Neural progenitor cell (in vitro differentiated cells): ENCODE measurements at regions not wholly inside any gene's neighbourhood (a gene's known extent, or its start where the extent isn't known, plus 50 kb on each side); places are given as distances from the start of the nearest gene placed in this dataset.

Experiments used
- DNase-seq: peaks from one replicate; pipeline ENCODE4 v3.0.0-alpha.2; 2016; ENCODE audit warnings: low spot score
- H2AFZ ChIP-seq: fragments of 200-600 bp; sonication (generic); replicated peaks from 2 replicates; pipeline ENCODE4 v1.6.1; 2016; ENCODE audit warnings: antibody characterized with exemption
- H3F3A ChIP-seq: fragments of 200-600 bp; sonication (generic); 2 replicates; pipeline ENCODE4 v1.6.1; 2016; ENCODE audit warnings: antibody characterized with exemption, low read depth
- H3K27ac ChIP-seq: fragments of 200-600 bp; sonication (generic); 2 replicates; pipeline ENCODE4 v1.5.1; 2016; ENCODE audit warnings: mild to moderate bottlenecking
- H3K27me3 ChIP-seq: fragments of 200-600 bp; sonication (generic); 2 replicates; pipeline ENCODE4 v1.6.1; 2016; ENCODE audit warnings: mild to moderate bottlenecking, moderate library complexity
- H3K36me3 ChIP-seq: fragments of 200-600 bp; sonication (generic); 2 replicates; pipeline ENCODE4 v1.5.1; 2016
- H3K4me1 ChIP-seq: fragments of 200-600 bp; sonication (generic); 2 replicates; pipeline ENCODE4 v1.6.1; 2016; ENCODE audit warnings: mixed run types
- H3K4me2 ChIP-seq: fragments of 200-600 bp; sonication (generic); 2 replicates; pipeline ENCODE4 v1.6.1; 2016
- H3K4me3 ChIP-seq: fragments of 200-600 bp; sonication (generic); 2 replicates; pipeline ENCODE4 v1.5.1; 2016
- H3K79me2 ChIP-seq: fragments of 200-600 bp; sonication (generic); 2 replicates; pipeline ENCODE4 v1.6.1; 2016; ENCODE audit warnings: low read depth
- H3K9ac ChIP-seq: fragments of 200-600 bp; sonication (generic); 2 replicates; pipeline ENCODE4 v1.6.1; 2016
- H3K9me3 ChIP-seq: fragments of 200-600 bp; sonication (generic); 2 replicates; pipeline ENCODE4 v1.5.1; 2016; ENCODE audit warnings: low read depth
- H4K20me1 ChIP-seq: fragments of 200-600 bp; sonication (generic); 2 replicates; pipeline ENCODE4 v1.6.1; 2016; ENCODE audit warnings: low read depth
- H3K27ac Mint-ChIP-seq: 3 replicates; pipeline ENCODE4 v1.8.0; 2021; ENCODE audit warnings: mixed read lengths
- H3K27me3 Mint-ChIP-seq: 2 replicates; pipeline ENCODE4 v1.8.0; 2022; ENCODE audit warnings: low read depth, mild to moderate bottlenecking, inconsistent platforms, moderate library complexity, mixed read lengths; ENCODE audit not compliant: insufficient read depth
- H3K36me3 Mint-ChIP-seq: 3 replicates; pipeline ENCODE4 v1.8.0; 2021; ENCODE audit warnings: mixed read lengths
- H3K4me1 Mint-ChIP-seq: 3 replicates; pipeline ENCODE4 v1.8.0; 2021; ENCODE audit warnings: mixed read lengths
- H3K4me3 Mint-ChIP-seq: 3 replicates; pipeline ENCODE4 v1.8.0; 2021; ENCODE audit warnings: mild to moderate bottlenecking, moderate library complexity, mixed read lengths
- H3K9me3 Mint-ChIP-seq: 3 replicates; pipeline ENCODE4 v1.8.0; 2020; ENCODE audit warnings: mixed read lengths
- EZH2 ChIP-seq: fragments of 200-600 bp; sonication (generic); IDR thresholded peaks from 2 replicates; pipeline ENCODE4 v1.6.1; 2017; ENCODE audit warnings: antibody characterized with exemption, mild to moderate bottlenecking, moderate library complexity
- EZH2phosphoT487 ChIP-seq: fragments of 200-600 bp; sonication (generic); IDR thresholded peaks from 2 replicates; pipeline ENCODE4 v1.6.1; 2017; ENCODE audit warnings: antibody characterized with exemption
- TF ChIP-seq, protein P1 (sequence below): fragments of 200-600 bp; sonication (generic); IDR thresholded peaks from 2 replicates; pipeline ENCODE4 v1.5.1; 2017; ENCODE audit warnings: antibody characterized with exemption, mild to moderate bottlenecking

DNA sequence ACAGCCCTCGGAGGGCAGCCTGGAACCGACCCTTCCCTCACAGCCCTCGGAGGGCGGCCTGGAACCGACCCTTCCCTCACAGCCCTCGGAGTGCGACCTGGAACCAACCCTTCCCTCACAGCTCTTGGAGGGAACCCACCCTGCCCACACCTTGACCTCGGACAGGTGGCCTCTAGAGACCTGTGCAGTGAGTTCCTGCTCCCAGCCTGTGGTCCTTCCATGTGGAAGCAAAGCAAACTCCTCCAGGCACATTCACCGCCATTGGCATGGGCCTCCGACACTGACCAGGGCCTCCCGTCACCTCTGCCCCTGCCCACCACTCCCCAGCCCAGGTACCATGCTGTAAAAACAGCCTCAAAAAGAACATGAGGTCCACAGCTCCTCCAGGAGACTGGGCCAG lies 272.1 kb downstream of the BRD1 start:
- Mint-ChIP-seq H3K4me3 (peak overlapping the region; percentile 48), H3K36me3 (no peaks in the 10 kb centered on the region), H3K9me3 (peaks cover 6% of the 10 kb centered on the region), H3K4me1 (peaks cover 10% of the 10 kb centered on the region), H3K27ac (no peak overlapping the region), H3K27me3 (peaks cover 4% of the 10 kb centered on the region)
- H2AFZ ChIP-seq: no peak overlapping the region
- peaks cover 4% of the 10 kb centered on the region for H3K27me3 ChIP-seq
- H3K4me1 ChIP-seq: peaks cover 6% of the 10 kb centered on the region
- no peak for DNase-seq
- no peaks in the 10 kb centered on the region for H3K36me3 ChIP-seq
- H4K20me1 ChIP-seq: peaks cover 3% of the 10 kb centered on the region
- H3F3A ChIP-seq: no peaks in the 10 kb centered on the region
- H3K9ac ChIP-seq: no peak overlapping the region
- no peaks in the 10 kb centered on the region for H3K9me3 ChIP-seq
- TF ChIP-seq EZH2phosphoT487: no peak
- TF ChIP-seq, protein P1, sequence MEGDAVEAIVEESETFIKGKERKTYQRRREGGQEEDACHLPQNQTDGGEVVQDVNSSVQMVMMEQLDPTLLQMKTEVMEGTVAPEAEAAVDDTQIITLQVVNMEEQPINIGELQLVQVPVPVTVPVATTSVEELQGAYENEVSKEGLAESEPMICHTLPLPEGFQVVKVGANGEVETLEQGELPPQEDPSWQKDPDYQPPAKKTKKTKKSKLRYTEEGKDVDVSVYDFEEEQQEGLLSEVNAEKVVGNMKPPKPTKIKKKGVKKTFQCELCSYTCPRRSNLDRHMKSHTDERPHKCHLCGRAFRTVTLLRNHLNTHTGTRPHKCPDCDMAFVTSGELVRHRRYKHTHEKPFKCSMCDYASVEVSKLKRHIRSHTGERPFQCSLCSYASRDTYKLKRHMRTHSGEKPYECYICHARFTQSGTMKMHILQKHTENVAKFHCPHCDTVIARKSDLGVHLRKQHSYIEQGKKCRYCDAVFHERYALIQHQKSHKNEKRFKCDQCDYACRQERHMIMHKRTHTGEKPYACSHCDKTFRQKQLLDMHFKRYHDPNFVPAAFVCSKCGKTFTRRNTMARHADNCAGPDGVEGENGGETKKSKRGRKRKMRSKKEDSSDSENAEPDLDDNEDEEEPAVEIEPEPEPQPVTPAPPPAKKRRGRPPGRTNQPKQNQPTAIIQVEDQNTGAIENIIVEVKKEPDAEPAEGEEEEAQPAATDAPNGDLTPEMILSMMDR: no peak
- TF ChIP-seq EZH2: no peak
- H3K4me3 ChIP-seq: no peak overlapping the region
- no peaks in the 10 kb centered on the region for H3K79me2 ChIP-seq
- H3K4me2 ChIP-seq: no peak overlapping the region
- no peak overlapping the region for H3K27ac ChIP-seq

DNA sequence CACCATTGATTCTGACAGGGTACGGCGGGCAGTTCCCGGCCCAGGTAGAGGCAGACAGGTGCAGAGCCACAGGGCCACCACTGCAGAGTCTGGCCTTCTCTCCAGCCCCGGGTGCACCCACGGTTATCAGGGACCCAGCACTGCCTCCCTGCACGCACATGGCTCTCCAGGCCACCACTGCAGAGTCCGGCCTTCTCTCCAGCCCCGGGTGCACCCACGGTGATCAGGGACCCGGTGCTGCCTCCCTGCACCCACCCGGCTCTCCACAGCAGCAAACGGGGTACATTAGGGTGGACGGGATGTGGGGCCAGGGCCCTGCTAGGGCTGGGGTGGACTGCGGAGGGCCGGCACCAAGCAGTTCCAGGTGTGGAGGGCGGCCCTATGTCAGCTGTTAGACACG lies 272.9 kb downstream of the BRD1 start:
- Histone ChIP-seq H3K4me2 (no peak overlapping the region), H3K9me3 (no peaks in the 10 kb centered on the region), H2AFZ (no peak overlapping the region), H3K4me1 (peaks cover 6% of the 10 kb centered on the region), H3K79me2 (no peaks in the 10 kb centered on the region), H3K4me3 (no peak overlapping the region), H3K36me3 (no peaks in the 10 kb centered on the region), H3F3A (no peaks in the 10 kb centered on the region), H3K27ac (no peak overlapping the region), H3K9ac (no peak overlapping the region), H3K27me3 (peaks cover 4% of the 10 kb centered on the region), H4K20me1 (peaks cover 3% of the 10 kb centered on the region)
- H3K27me3 Mint-ChIP-seq: peaks cover 4% of the 10 kb centered on the region
- no peak overlapping the region for H3K4me3 Mint-ChIP-seq
- H3K9me3 Mint-ChIP-seq: peaks cover 8% of the 10 kb centered on the region
- no peak overlapping the region for H3K27ac Mint-ChIP-seq
- H3K4me1 Mint-ChIP-seq: peaks cover 10% of the 10 kb centered on the region
- H3K36me3 Mint-ChIP-seq: no peaks in the 10 kb centered on the region
- TF ChIP-seq EZH2 (no peak), EZH2phosphoT487 (no peak)
- TF ChIP-seq, protein P1: no peak
- no peak for DNase-seq

DNA sequence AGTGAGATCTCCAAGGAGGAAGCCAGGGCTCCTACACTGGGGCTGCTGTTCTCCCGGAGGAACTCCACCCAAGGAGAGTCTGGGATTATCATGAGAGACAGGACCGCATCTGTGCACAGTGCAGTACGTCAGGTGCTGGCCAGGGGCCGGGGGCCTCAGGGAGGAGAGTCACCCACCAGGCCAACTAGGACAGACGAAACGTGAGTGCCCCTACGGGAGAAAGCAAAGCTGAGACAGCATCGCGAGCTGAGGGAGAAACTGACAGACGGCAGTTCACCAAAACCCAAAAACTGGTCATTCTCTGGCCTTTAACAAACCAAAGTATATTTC lies 273.4 kb downstream of the BRD1 start:
- Histone ChIP-seq H3K27ac (no peak overlapping the region), H3K36me3 (no peaks in the 10 kb centered on the region), H3K4me1 (peaks cover 6% of the 10 kb centered on the region), H4K20me1 (peaks cover 3% of the 10 kb centered on the region), H3K4me3 (no peak overlapping the region), H3K79me2 (no peaks in the 10 kb centered on the region), H3K9me3 (no peaks in the 10 kb centered on the region), H3K4me2 (no peak overlapping the region), H3F3A (no peaks in the 10 kb centered on the region), H3K27me3 (peaks cover under 1% of the 10 kb centered on the region), H2AFZ (no peak overlapping the region), H3K9ac (no peak overlapping the region)
- H3K4me1 Mint-ChIP-seq: peaks cover 10% of the 10 kb centered on the region
- no peak overlapping the region for H3K27ac Mint-ChIP-seq
- H3K36me3 Mint-ChIP-seq: no peaks in the 10 kb centered on the region
- peaks cover 8% of the 10 kb centered on the region for H3K9me3 Mint-ChIP-seq
- peaks cover 4% of the 10 kb centered on the region for H3K27me3 Mint-ChIP-seq
- H3K4me3 Mint-ChIP-seq: no peak overlapping the region
- TF ChIP-seq EZH2: no peak
- no peak for TF ChIP-seq EZH2phosphoT487
- TF ChIP-seq, protein P1: no peak
- DNase-seq: no peak
